ENCODE measurements at regions not wholly inside any gene's neighbourhood (a gene's known extent, or its start where the extent isn't known, plus 50 kb on each side); places are given as distances from the start of the nearest gene placed in this dataset.

GRCh38 chr13:63433546-63434150 lies 2018.0 kb upstream of the PCDH20 start:
- no peak for TF ChIP-seq GATA3 (IDR thresholded peaks at IDR 0.05; ENCODE audit: low read depth, low read length)
- no peak for TF ChIP-seq GATA2 (IDR thresholded peaks at IDR 0.05; ENCODE audit: low read depth, low read length)
